H9 (cell line): ENCODE measurements at regions not wholly inside any gene's neighbourhood (a gene's known extent, or its start where the extent isn't known, plus 50 kb on each side); places are given as distances from the start of the nearest gene placed in this dataset.

ENCODE experiments used
- DNase-seq: peaks from one replicate; pipeline ENCODE4 v3.0.0-alpha.2; 2017
- H2AFZ ChIP-seq: one replicate; pipeline ENCODE4 v1.6.1; 2013; ENCODE audit warnings: mild to moderate bottlenecking, low read length, control low read depth, moderate library complexity
- H2AK5ac ChIP-seq: 2 replicates; pipeline ENCODE4 v1.6.1; 2013; ENCODE audit warnings: low read length, control low read depth, mixed read lengths; ENCODE audit not compliant: insufficient read length
- H2BK120ac ChIP-seq: one replicate; pipeline ENCODE4 v1.6.1; 2013; ENCODE audit warnings: low read depth, mild to moderate bottlenecking, low read length, control low read depth, inconsistent platforms; ENCODE audit not compliant: poor library complexity, severe bottlenecking
- H2BK12ac ChIP-seq: 2 replicates; pipeline ENCODE4 v1.6.1; 2013; ENCODE audit warnings: low read length, control low read depth, mixed read lengths, low read depth; ENCODE audit not compliant: insufficient read length
- H2BK15ac ChIP-seq: 2 replicates; pipeline ENCODE4 v1.6.1; 2013; ENCODE audit warnings: low read depth, low read length, control low read depth
- H2BK20ac ChIP-seq: one replicate; pipeline ENCODE4 v1.6.1; 2013; ENCODE audit warnings: low read depth, mild to moderate bottlenecking, low read length, control low read depth, inconsistent platforms; ENCODE audit not compliant: poor library complexity, severe bottlenecking
- H2BK5ac ChIP-seq: 2 replicates; pipeline ENCODE4 v1.6.1; 2013; ENCODE audit warnings: low read length, control low read depth, mixed read lengths; ENCODE audit not compliant: insufficient read length
- H3K14ac ChIP-seq: 2 replicates; pipeline ENCODE4 v1.6.1; 2013; ENCODE audit warnings: low read length, control low read depth; ENCODE audit not compliant: insufficient read depth
- H3K18ac ChIP-seq: 2 replicates; pipeline ENCODE4 v1.6.1; 2013; ENCODE audit warnings: low read depth, mild to moderate bottlenecking, mixed read lengths, low read length, control low read depth; ENCODE audit not compliant: insufficient read length
- H3K23ac ChIP-seq: 2 replicates; pipeline ENCODE4 v1.6.1; 2013; ENCODE audit warnings: low read length, control low read depth, mixed read lengths, low read depth; ENCODE audit not compliant: insufficient read length
- H3K23me2 ChIP-seq: 2 replicates; pipeline ENCODE4 v1.6.1; 2013; ENCODE audit warnings: low read depth, mild to moderate bottlenecking, mixed read lengths, low read length, control low read depth; ENCODE audit not compliant: insufficient read length, poor library complexity, severe bottlenecking
- H3K27ac ChIP-seq: 2 replicates; pipeline ENCODE4 v1.5.1; 2013; ENCODE audit warnings: low read length, control low read depth, mixed read lengths, low read depth; ENCODE audit not compliant: insufficient read length
- H3K27me3 ChIP-seq: 2 replicates; pipeline ENCODE4 v1.6.1; 2013; ENCODE audit warnings: low read length, control low read depth, inconsistent platforms; ENCODE audit not compliant: insufficient read depth
- H3K4ac ChIP-seq: 2 replicates; pipeline ENCODE4 v1.6.1; 2013; ENCODE audit warnings: low read depth, mild to moderate bottlenecking, control low read depth, inconsistent platforms, low read length, moderate library complexity
- H3K4me1 ChIP-seq: 2 replicates; pipeline ENCODE4 v1.6.1; 2013; ENCODE audit warnings: low read length, control low read depth, inconsistent platforms; ENCODE audit not compliant: insufficient read depth
- H3K4me2 ChIP-seq: 2 replicates; pipeline ENCODE4 v1.6.1; 2013; ENCODE audit warnings: low read length, control low read depth, mixed read lengths; ENCODE audit not compliant: insufficient read length, insufficient read depth
- H3K56ac ChIP-seq: 2 replicates; pipeline ENCODE4 v1.6.1; 2013; ENCODE audit warnings: low read depth, mild to moderate bottlenecking, mixed read lengths, low read length, control low read depth; ENCODE audit not compliant: insufficient read length
- H3K79me1 ChIP-seq: 2 replicates; pipeline ENCODE4 v1.6.1; 2013; ENCODE audit warnings: low read depth, mild to moderate bottlenecking, moderate library complexity, low read length, control low read depth, inconsistent platforms; ENCODE audit not compliant: insufficient read depth, poor library complexity, severe bottlenecking
- H3K79me2 ChIP-seq: 2 replicates; pipeline ENCODE4 v1.6.1; 2013; ENCODE audit warnings: low read length, control low read depth, inconsistent platforms; ENCODE audit not compliant: insufficient read depth
- H3K9ac ChIP-seq: 2 replicates; pipeline ENCODE4 v1.6.1; 2013; ENCODE audit warnings: low read length, control low read depth, mixed read lengths; ENCODE audit not compliant: insufficient read length; ENCODE audit errors: extremely low read depth
- H3K9me3 ChIP-seq: one replicate; pipeline ENCODE4 v1.6.1; 2013; ENCODE audit warnings: low read depth, low read length, inconsistent platforms; ENCODE audit not compliant: control insufficient read depth
- H3T11ph ChIP-seq: one replicate; pipeline ENCODE4 v1.6.1; 2013; ENCODE audit warnings: mild to moderate bottlenecking, low read length, control low read depth, inconsistent platforms
- H4K20me1 ChIP-seq: one replicate; pipeline ENCODE4 v1.6.1; 2013; ENCODE audit not compliant: control insufficient read depth, insufficient read length, insufficient read depth
- H4K5ac ChIP-seq: 2 replicates; pipeline ENCODE4 v1.6.1; 2013; ENCODE audit warnings: low read depth, mild to moderate bottlenecking, mixed read lengths, low read length, control low read depth; ENCODE audit not compliant: insufficient read length
- H4K8ac ChIP-seq: replicated peaks from 2 replicates; pipeline ENCODE4 v1.6.1; 2013; ENCODE audit warnings: low read length, control low read depth, mixed read lengths, low read depth; ENCODE audit not compliant: insufficient read length
- H4K91ac ChIP-seq: 2 replicates; pipeline ENCODE4 v1.6.1; 2013; ENCODE audit warnings: low read depth, mild to moderate bottlenecking, moderate library complexity, mixed read lengths, low read length, control low read depth; ENCODE audit not compliant: insufficient read length
- H3K27ac Mint-ChIP-seq, 3 experiments: 2 replicates in 2 of 3; 3 replicates in 1 of 3; pipeline ENCODE4 v1.8.0; 2020 to 2021; ENCODE audit warnings: mixed read lengths in 3 of 3, mild to moderate bottlenecking in 1 of 3, moderate library complexity in 1 of 3
- H3K27me3 Mint-ChIP-seq: 2 replicates; pipeline ENCODE4 v1.8.0; 2021; ENCODE audit warnings: low read depth, mild to moderate bottlenecking, moderate library complexity, mixed read lengths
- H3K36me3 Mint-ChIP-seq, 3 experiments: 2 replicates in 2 of 3; 3 replicates in 1 of 3; pipeline ENCODE4 v1.8.0; 2020 to 2021; ENCODE audit warnings: low read depth in 3 of 3, mixed read lengths in 3 of 3; ENCODE audit not compliant: insufficient read depth in 1 of 3
- H3K4me1 Mint-ChIP-seq, 2 experiments: 2 replicates each; pipeline ENCODE4 v1.8.0; 2020; ENCODE audit warnings: mixed read lengths in 2 of 2
- H3K4me3 Mint-ChIP-seq, 2 experiments: 2 replicates in 1 of 2; 3 replicates in 1 of 2; pipeline ENCODE4 v1.8.0; 2020 to 2021; ENCODE audit warnings: mild to moderate bottlenecking in 2 of 2, mixed read lengths in 2 of 2, moderate library complexity in 1 of 2
- H3K9me3 Mint-ChIP-seq, 2 experiments: 2 replicates in 1 of 2; 3 replicates in 1 of 2; pipeline ENCODE4 v1.8.0; 2020; ENCODE audit warnings: mild to moderate bottlenecking in 2 of 2, mixed read lengths in 2 of 2, moderate library complexity in 1 of 2
- WGBS: extraction: QIAGEN DNeasy Blood & Tissue Kit; methylation state at CpG from one replicate; pipeline ENCODE4 v1.1.7; 2013; ENCODE audit warnings: missing lambda C conversion rate, low lambda C conversion rate, mixed read lengths; ENCODE audit not compliant: insufficient read length; ENCODE audit errors: extremely low coverage; 5-methylcytosine and 5-hydroxymethylcytosine counted together
- TF ChIP-seq, protein P1 (sequence below): fragments of 200-600 bp; sonication (generic); conservative IDR thresholded peaks from 3 replicates; pipeline ENCODE4 v1.8.0; 2021; ENCODE audit warnings: antibody characterized with exemption, mild to moderate bottlenecking

- H3T11ph ChIP-seq = no peak overlapping the region
- H3K4me2 ChIP-seq = no peak overlapping the region
- Mint-ChIP-seq H3K4me1 (no peaks in the 10 kb centered on the region), H3K36me3 (no peaks in the 10 kb centered on the region), H3K4me3 (no peak overlapping the region), H3K27me3 (no peaks in the 10 kb centered on the region; the same call in 1 of the 2 replicates), H3K27ac (no peak overlapping the region), H3K9me3 (no peaks in the 10 kb centered on the region)
- no peak for DNase-seq
- no peak overlapping the region for H2BK12ac ChIP-seq
- H2BK20ac ChIP-seq = no peak overlapping the region
- no peak overlapping the region for H2BK5ac ChIP-seq
- H4K5ac ChIP-seq = no peak overlapping the region
- no peak overlapping the region for H4K91ac ChIP-seq
- no peaks in the 10 kb centered on the region for H3K4me1 ChIP-seq
- H2BK15ac ChIP-seq = no peak overlapping the region
- H3K79me1 ChIP-seq = no peaks in the 10 kb centered on the region
- no CpG with 5 or more reads among the region's 3 CpGs for WGBS
- H3K56ac ChIP-seq = no peak overlapping the region
- no peaks in the 10 kb centered on the region for H3K23me2 ChIP-seq
- no peak overlapping the region for H2BK120ac ChIP-seq
- H3K27ac ChIP-seq = no peak overlapping the region
- no peak overlapping the region for H3K14ac ChIP-seq
- H2AK5ac ChIP-seq = no peak overlapping the region
- TF ChIP-seq, protein P1, sequence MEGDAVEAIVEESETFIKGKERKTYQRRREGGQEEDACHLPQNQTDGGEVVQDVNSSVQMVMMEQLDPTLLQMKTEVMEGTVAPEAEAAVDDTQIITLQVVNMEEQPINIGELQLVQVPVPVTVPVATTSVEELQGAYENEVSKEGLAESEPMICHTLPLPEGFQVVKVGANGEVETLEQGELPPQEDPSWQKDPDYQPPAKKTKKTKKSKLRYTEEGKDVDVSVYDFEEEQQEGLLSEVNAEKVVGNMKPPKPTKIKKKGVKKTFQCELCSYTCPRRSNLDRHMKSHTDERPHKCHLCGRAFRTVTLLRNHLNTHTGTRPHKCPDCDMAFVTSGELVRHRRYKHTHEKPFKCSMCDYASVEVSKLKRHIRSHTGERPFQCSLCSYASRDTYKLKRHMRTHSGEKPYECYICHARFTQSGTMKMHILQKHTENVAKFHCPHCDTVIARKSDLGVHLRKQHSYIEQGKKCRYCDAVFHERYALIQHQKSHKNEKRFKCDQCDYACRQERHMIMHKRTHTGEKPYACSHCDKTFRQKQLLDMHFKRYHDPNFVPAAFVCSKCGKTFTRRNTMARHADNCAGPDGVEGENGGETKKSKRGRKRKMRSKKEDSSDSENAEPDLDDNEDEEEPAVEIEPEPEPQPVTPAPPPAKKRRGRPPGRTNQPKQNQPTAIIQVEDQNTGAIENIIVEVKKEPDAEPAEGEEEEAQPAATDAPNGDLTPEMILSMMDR = no peak
- no peak overlapping the region for H4K8ac ChIP-seq
- H3K23ac ChIP-seq = no peak overlapping the region
- no peak overlapping the region for H2AFZ ChIP-seq
- no peak overlapping the region for H3K4ac ChIP-seq
- no peaks in the 10 kb centered on the region for H3K9me3 ChIP-seq
- H3K18ac ChIP-seq = no peak overlapping the region
- no peaks in the 10 kb centered on the region for H4K20me1 ChIP-seq
- no peaks in the 10 kb centered on the region for H3K79me2 ChIP-seq
- no peaks in the 10 kb centered on the region for H3K27me3 ChIP-seq
- no peak overlapping the region for H3K9ac ChIP-seq
Observed at GRCh38 chr17:71325886-71326285, 794.9 kb upstream of the SOX9 start.
